Thyroid gland (tissue), 4 donors: ENCODE measurements at regions not wholly inside any gene's neighbourhood (a gene's known extent, or its start where the extent isn't known, plus 50 kb on each side); places are given as distances from the start of the nearest gene placed in this dataset.

ENCODE experiments used
- POLR2A ChIP-seq, 2 donors: fragments of 450-650 bp; IDR thresholded peaks; one replicate each; pipeline ENCODE4 v1.6.1; 2017; ENCODE audit warnings: antibody characterized with exemption in 2 of 2, mild to moderate bottlenecking in 2 of 2, moderate library complexity in 1 of 2
- TF ChIP-seq, protein P1 (sequence below), 6 experiments: fragments of 200-600 bp in 3 of 6; fragments of 450-650 bp in 3 of 6; sonication (generic) in 3 of 6; IDR thresholded peaks; one replicate each; pipeline ENCODE4 v1.5.1; 2016 to 2019; ENCODE audit warnings: antibody characterized with exemption in 6 of 6, mild to moderate bottlenecking in 2 of 6, inconsistent platforms in 1 of 6, moderate library complexity in 1 of 6

DNA sequence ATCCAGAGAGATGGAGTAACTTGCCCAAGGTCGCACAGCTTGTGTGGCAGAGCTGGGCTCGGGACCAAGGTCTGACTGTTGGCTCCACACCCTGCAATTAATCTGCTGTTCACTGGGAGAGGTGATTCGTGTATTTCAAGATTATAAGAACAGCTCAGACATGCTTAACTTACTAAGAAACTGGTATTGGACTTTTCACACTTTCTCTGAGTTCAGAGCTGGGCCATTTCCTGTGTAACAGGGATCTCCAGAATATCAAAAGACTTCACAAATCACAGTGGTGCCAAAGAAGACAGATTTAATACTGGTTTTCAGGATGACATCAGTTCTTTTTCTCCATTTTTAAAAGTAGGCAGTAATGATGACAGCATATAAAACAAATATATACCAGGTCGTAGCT is 156.8 kb upstream of the UBE2E1 start:
- TF ChIP-seq, protein P1, sequence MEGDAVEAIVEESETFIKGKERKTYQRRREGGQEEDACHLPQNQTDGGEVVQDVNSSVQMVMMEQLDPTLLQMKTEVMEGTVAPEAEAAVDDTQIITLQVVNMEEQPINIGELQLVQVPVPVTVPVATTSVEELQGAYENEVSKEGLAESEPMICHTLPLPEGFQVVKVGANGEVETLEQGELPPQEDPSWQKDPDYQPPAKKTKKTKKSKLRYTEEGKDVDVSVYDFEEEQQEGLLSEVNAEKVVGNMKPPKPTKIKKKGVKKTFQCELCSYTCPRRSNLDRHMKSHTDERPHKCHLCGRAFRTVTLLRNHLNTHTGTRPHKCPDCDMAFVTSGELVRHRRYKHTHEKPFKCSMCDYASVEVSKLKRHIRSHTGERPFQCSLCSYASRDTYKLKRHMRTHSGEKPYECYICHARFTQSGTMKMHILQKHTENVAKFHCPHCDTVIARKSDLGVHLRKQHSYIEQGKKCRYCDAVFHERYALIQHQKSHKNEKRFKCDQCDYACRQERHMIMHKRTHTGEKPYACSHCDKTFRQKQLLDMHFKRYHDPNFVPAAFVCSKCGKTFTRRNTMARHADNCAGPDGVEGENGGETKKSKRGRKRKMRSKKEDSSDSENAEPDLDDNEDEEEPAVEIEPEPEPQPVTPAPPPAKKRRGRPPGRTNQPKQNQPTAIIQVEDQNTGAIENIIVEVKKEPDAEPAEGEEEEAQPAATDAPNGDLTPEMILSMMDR (IDR thresholded peaks at IDR 0.05): no peak
- no peak for TF ChIP-seq POLR2A (IDR thresholded peaks at IDR 0.05)
